CD4-positive, alpha-beta T cell (primary cell): ENCODE measurements at regions not wholly inside any gene's neighbourhood (a gene's known extent, or its start where the extent isn't known, plus 50 kb on each side); places are given as distances from the start of the nearest gene placed in this dataset.

Experiments
- ATAC-seq: fragments of 200-7000 bp; cut with Tn5 transposase; one replicate; pipeline ENCODE4 v1.10.0; 2022; ENCODE audit warnings: mild to moderate bottlenecking; ENCODE audit not compliant: poor library complexity
- CTCF ChIA-PET: fragments of 350-600 bp; sonication (Branson Sonifier 250); formaldehyde crosslinking; loops from one replicate; lab custom pipeline; 2021; ENCODE audit warnings: antibody characterized with exemption, inconsistent platforms; lab: Charles Lee
- POLR2A ChIA-PET: fragments of 350-600 bp; sonication (Branson Sonifier 250); formaldehyde crosslinking; loops from one replicate; lab custom pipeline; 2021; ENCODE audit warnings: antibody characterized with exemption, inconsistent platforms; lab: Charles Lee
- DNase-seq, 14 experiments: peaks; one replicate each; pipeline ENCODE4 v3.0.0-alpha.2; 2013 to 2020; ENCODE audit warnings: mixed read lengths in 2 of 14
- H3K27ac ChIP-seq, 2 donors: one replicate each; pipeline versions ENCODE4 v1.5.1 to v1.7.0; 2013; ENCODE audit warnings: low read length in 2 of 2, low read depth in 1 of 2, mild to moderate bottlenecking in 1 of 2
- H3K27me3 ChIP-seq, 2 experiments: 1 replicate in 1 of 2; 2 replicates in 1 of 2; pipeline versions ENCODE4 v1.6.1 to v1.7.0; 2013; ENCODE audit warnings: low read length in 2 of 2, control low read depth in 1 of 2, mild to moderate bottlenecking in 1 of 2, moderate library complexity in 1 of 2; ENCODE audit not compliant: insufficient read depth in 2 of 2, control insufficient read depth in 1 of 2
- H3K36me3 ChIP-seq: one replicate; pipeline ENCODE4 v1.6.1; 2013; ENCODE audit warnings: low read length, control low read depth; ENCODE audit not compliant: insufficient read depth
- H3K4me1 ChIP-seq: one replicate; pipeline ENCODE4 v1.6.1; 2013; ENCODE audit warnings: low read length, control low read depth; ENCODE audit not compliant: insufficient read depth
- H3K4me3 ChIP-seq: one replicate; pipeline ENCODE4 v1.5.1; 2013; ENCODE audit warnings: mild to moderate bottlenecking, low read length, moderate library complexity
- H3K9me3 ChIP-seq, 2 experiments: 1 replicate in 1 of 2; 2 replicates in 1 of 2; pipeline versions ENCODE4 v1.6.1 to v1.7.0; 2013; ENCODE audit warnings: low read length in 2 of 2, mild to moderate bottlenecking in 2 of 2, control low read depth in 1 of 2, moderate library complexity in 1 of 2; ENCODE audit not compliant: control insufficient read depth in 1 of 2, insufficient read depth in 1 of 2
- H3K27ac Mint-ChIP-seq: one replicate; pipeline ENCODE4 v1.8.0; 2020; ENCODE audit warnings: mixed read lengths
- H3K27me3 Mint-ChIP-seq: one replicate; pipeline ENCODE4 v1.8.0; 2021; ENCODE audit warnings: mixed read lengths
- H3K36me3 Mint-ChIP-seq: one replicate; pipeline ENCODE4 v1.8.0; 2021; ENCODE audit warnings: low read depth, mixed read lengths
- H3K4me1 Mint-ChIP-seq: one replicate; pipeline ENCODE4 v1.8.0; 2021; ENCODE audit warnings: low read depth, mixed read lengths
- H3K4me3 Mint-ChIP-seq: one replicate; pipeline ENCODE4 v1.8.0; 2020; ENCODE audit warnings: mild to moderate bottlenecking, mixed read lengths
- H3K9me3 Mint-ChIP-seq: one replicate; pipeline ENCODE4 v1.8.0; 2020; ENCODE audit warnings: mixed read lengths
- intact Hi-C, 2 experiments: fragments of 100-400 bp; cut with DNase I in 1 of 2; cut with micrococcal nuclease in 1 of 2; formaldehyde crosslinking; loops; one replicate each; pipeline versions ENCODE4 v1.15.1 to v1.9.0; 2023 to 2025; cut with DNase I, micrococcal nuclease
- TF ChIP-seq, protein P1 (sequence below): fragments of 200-600 bp; IDR thresholded peaks from one replicate; pipeline ENCODE4 v1.8.0; 2022; ENCODE audit warnings: antibody characterized with exemption, mild to moderate bottlenecking

DNA sequence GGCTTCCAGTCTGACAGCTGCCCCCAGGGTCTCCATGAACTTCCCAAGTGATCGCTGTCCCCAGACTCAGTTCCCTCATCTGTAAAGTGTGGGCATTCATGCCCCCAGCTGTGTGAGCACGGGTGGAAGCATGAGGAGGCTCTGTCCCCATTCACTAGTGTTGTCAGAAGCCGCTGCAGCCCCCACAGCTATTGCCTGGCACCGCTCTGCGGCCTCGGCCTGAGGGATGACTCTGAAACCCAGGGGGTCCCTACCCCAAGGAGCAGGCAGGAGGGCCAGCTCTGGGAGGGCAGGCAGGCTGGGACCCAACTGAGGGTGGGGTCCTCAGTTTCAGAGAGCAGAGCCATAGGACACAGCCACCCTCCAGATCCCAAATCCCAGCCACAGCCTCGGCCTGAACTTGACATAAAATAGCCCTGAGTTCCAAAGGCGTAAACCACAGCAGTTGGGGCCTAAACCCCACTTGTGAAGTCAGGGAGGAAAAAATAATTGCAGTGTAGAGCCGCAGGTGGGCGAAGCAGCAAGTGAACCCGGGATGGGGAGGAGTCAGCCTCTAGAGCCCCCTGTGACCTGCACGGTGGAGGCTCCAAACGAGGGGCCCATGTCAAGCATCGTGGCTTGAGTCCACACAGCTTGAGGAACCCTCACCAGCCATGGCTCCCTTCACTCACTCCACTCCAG lies 66.0 kb upstream of the ADAMTS2 start:
- Mint-ChIP-seq H3K4me1 (no peaks in the 10 kb centered on the region), H3K4me3 (no peak overlapping the region), H3K27me3 (peaks cover 4% of the 10 kb centered on the region), H3K36me3 (no peaks in the 10 kb centered on the region), H3K9me3 (no peaks in the 10 kb centered on the region), H3K27ac (no peak overlapping the region)
- CTCF ChIA-PET: no interaction called here
- H3K36me3 ChIP-seq: no peaks in the 10 kb centered on the region
- POLR2A ChIA-PET: no interaction called here
- H3K9me3 ChIP-seq: peaks cover 0 to 11% of the 10 kb centered on the region in 2 experiments
- no peaks in the 10 kb centered on the region for H3K27me3 ChIP-seq
- TF ChIP-seq, protein P1, sequence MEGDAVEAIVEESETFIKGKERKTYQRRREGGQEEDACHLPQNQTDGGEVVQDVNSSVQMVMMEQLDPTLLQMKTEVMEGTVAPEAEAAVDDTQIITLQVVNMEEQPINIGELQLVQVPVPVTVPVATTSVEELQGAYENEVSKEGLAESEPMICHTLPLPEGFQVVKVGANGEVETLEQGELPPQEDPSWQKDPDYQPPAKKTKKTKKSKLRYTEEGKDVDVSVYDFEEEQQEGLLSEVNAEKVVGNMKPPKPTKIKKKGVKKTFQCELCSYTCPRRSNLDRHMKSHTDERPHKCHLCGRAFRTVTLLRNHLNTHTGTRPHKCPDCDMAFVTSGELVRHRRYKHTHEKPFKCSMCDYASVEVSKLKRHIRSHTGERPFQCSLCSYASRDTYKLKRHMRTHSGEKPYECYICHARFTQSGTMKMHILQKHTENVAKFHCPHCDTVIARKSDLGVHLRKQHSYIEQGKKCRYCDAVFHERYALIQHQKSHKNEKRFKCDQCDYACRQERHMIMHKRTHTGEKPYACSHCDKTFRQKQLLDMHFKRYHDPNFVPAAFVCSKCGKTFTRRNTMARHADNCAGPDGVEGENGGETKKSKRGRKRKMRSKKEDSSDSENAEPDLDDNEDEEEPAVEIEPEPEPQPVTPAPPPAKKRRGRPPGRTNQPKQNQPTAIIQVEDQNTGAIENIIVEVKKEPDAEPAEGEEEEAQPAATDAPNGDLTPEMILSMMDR: no peak
- no peaks in the 10 kb centered on the region for H3K4me1 ChIP-seq
- DNase-seq (no peak), ATAC-seq (no peak)
- H3K4me3 ChIP-seq: no peak overlapping the region
- intact Hi-C loops: no loop called here
- H3K27ac ChIP-seq: no peak overlapping the region

DNA sequence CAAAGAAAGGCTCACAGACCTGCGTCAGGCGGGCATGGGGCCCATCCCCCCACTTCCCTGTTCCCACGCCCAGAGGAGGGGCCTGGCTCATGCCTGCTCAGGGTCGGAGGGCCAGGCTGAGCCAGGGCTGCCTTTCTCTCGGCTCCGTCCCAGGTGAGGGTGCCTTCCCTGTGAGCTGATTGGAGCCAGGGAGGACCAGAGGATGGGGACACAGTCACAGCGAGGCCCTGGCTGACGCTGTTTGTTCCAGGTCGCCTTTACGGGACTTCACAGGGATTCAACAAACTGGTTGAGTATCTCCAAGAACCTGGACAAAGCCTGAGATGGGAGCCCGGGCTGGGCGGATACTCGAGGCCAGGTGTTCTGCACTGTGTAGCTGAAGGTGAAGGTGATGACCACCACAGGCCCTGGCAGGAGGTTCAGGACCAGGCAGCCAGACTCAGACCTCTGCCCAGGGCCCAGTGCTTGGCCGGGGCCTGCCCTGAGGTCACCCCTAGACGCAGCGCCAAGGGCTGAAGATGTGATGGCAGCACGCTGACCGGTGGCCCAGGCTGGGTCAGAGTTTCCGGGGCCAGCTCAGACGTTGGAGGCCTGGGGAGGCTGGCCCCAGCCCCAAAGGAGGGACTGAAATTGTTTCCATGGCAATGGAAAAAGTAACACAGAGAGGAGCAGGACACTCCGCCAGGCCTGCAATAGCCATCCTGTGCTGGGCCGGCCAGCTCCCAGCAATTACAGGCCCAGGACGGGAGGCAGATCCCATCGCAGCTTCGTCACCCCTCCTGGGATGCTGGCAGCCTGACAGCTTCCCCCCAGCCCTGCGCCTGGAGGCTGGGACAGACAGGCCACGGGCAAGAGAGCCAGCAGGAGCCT lies 65.3 kb upstream of the ADAMTS2 start:
- peaks cover 4% of the 10 kb centered on the region for H3K27me3 Mint-ChIP-seq
- TF ChIP-seq, protein P1: no peak
- intact Hi-C loops: no loop called here
- no peak overlapping the region for H3K4me3 Mint-ChIP-seq
- H3K27ac Mint-ChIP-seq: no peak overlapping the region
- Histone ChIP-seq H3K9me3 (peaks cover 0 to 11% of the 10 kb centered on the region in 2 experiments), H3K27ac (no peak overlapping the region), H3K36me3 (no peaks in the 10 kb centered on the region), H3K4me1 (no peaks in the 10 kb centered on the region), H3K4me3 (no peak overlapping the region), H3K27me3 (no peaks in the 10 kb centered on the region)
- no peaks in the 10 kb centered on the region for H3K4me1 Mint-ChIP-seq
- no peaks in the 10 kb centered on the region for H3K36me3 Mint-ChIP-seq
- POLR2A ChIA-PET: no interaction called here
- CTCF ChIA-PET: no interaction called here
- ATAC-seq (no peak), DNase-seq (no peak)
- H3K9me3 Mint-ChIP-seq: no peaks in the 10 kb centered on the region

DNA sequence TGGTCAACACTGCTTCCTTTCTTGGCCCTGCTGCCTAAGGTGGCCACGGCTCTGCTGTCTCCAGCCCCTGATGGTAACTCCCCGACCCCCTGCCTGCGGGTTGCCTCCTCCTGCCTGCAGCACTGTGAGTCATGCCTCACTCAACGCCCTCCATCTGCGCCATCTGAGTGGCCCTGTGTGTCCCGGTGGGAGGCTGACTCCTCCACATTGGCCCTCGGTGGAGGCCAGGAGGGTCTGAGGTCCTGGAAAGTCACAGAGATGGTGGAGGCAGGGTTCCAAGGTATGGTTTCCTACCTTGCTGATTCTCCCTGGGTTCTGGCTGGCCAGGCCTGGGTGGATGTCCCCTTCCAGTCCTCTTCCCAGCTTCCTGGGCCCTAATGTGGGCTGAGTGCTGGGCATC lies 64.5 kb upstream of the ADAMTS2 start:
- no peaks in the 10 kb centered on the region for H3K27me3 ChIP-seq
- no peaks in the 10 kb centered on the region for H3K4me1 ChIP-seq
- no peaks in the 10 kb centered on the region for H3K36me3 ChIP-seq
- Mint-ChIP-seq H3K9me3 (no peaks in the 10 kb centered on the region), H3K4me1 (no peaks in the 10 kb centered on the region), H3K27ac (no peak overlapping the region), H3K4me3 (no peak overlapping the region), H3K27me3 (peaks cover 4% of the 10 kb centered on the region), H3K36me3 (no peaks in the 10 kb centered on the region)
- CTCF ChIA-PET: no interaction called here
- no peak overlapping the region for H3K4me3 ChIP-seq
- no peak overlapping the region for H3K27ac ChIP-seq
- intact Hi-C loops: no loop called here
- no peak for DNase-seq
- no peak for ATAC-seq
- peaks cover 0 to 11% of the 10 kb centered on the region in 2 experiments for H3K9me3 ChIP-seq
- TF ChIP-seq, protein P1: no peak
- POLR2A ChIA-PET: no interaction called here
